GM12864 (cell line): ENCODE measurements at regions not wholly inside any gene's neighbourhood (a gene's known extent, or its start where the extent isn't known, plus 50 kb on each side); places are given as distances from the start of the nearest gene placed in this dataset.

Experiments used
- DNase-seq: peaks from one replicate; pipeline ENCODE4 v3.0.0-alpha.2; 2011; ENCODE audit warnings: low read depth
- H3K4me3 ChIP-seq: 2 replicates; pipeline ENCODE4 v1.5.1; 2011; ENCODE audit warnings: mild to moderate bottlenecking, low read depth, low read length, control low read depth
- CTCF ChIP-seq: IDR thresholded peaks from 2 replicates; pipeline ENCODE4 v1.5.1; 2011; ENCODE audit warnings: low read depth, mild to moderate bottlenecking, moderate library complexity, low read length, control low read depth, inconsistent platforms; ENCODE audit errors: missing control alignments

DNA sequence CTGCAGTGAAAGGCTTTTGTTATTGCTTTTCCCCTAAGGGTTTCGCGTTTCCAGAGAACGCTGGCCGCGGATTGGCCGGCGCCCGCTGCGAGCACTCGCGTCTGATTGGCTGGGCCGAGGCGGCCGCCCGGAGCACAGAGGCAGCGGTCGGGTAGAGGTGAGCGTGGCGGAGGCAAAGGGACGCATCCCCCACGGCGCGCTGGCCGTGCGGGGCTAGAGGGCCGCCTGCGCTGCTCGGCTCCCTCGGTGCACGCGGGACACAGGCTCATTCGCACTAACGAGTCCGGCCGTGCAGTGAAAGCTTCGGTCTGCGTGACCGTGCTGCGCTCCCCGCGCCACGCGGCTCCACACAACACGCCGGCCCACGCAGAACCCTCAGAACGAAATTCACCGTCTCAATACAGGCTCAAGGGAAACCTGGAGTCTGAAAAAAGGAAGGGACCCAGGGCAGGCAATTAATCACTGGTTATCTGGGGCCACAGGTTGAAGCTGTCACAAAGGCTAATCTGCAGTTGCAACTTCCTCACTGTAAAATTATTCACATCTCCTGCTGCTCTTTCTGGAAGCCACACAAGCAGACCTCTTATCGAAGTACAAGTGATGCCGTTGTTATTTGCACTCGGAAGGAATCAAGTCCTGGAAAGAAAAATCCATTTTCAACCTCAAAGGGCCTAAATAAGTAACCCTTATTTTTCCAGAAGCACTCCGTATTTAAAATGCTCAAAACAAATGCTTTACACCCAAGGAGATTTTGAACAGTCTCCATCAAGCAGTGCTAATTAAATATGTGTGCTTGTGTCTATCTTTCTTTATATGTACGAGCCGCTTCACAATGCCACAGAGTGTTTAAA is 94.6 kb downstream of the ZNF608 start:
- DNase-seq, result no peak
- H3K4me3 ChIP-seq, result peak overlapping the region; percentile 64
- TF ChIP-seq CTCF, result no peak

GRCh38 chr5:124650951-124651662 is 95.3 kb downstream of the ZNF608 start:
- DNase-seq, result no peak
- H3K4me3 ChIP-seq, result peak overlapping the region; percentile 64; the same call in 1 of the 2 replicates
- no peak for TF ChIP-seq CTCF

GRCh38 chr5:124650147-124650561 is 96.3 kb downstream of the ZNF608 start:
- no peak overlapping the region; the same call in 1 of the 2 replicates for H3K4me3 ChIP-seq
- no peak for TF ChIP-seq CTCF
- peak; percentile 90 for DNase-seq

GRCh38 chr5:124649491-124650146 is 96.8 kb downstream of the ZNF608 start:
- H3K4me3 ChIP-seq, result no peak overlapping the region
- no peak for TF ChIP-seq CTCF
- peak; percentile 98 for DNase-seq

DNA sequence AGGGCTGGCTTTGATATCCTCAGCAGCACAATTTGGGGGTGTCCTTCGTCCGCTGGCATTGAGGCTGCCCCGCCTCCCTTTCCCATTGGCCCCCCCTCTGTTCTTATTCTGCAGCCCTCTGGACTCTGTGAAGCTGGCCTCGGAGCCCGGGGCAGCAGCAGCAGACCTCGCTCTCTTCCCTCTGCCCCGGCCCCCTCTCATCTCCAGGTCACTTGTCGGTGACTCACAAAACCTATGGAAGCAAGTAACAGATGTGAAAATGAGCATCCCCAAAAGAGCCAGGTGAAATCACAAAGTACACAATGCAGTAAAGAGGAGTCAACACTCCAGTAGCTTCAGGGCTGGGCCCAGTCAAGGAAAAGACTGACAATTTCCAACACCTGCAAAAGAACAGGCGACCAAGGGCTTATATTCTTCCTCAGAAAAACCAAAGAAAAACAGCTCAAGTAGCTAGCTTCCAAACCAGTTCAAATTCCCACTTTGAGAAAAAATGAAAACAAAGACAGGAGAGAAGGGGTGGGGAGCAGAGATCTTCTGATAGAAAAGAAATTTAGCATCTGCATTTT is 97.5 kb downstream of the ZNF608 start:
- DNase-seq, result no peak
- TF ChIP-seq CTCF, result no peak
- no peak overlapping the region for H3K4me3 ChIP-seq

GRCh38 chr5:124647352-124647751 is 99.1 kb downstream of the ZNF608 start:
- DNase-seq, result no peak
- TF ChIP-seq CTCF, result no peak

More at GRCh38 chr5:124647352-124647751, 99.1 kb downstream of the ZNF608 start:
- no peak overlapping the region for H3K4me3 ChIP-seq
